ENCODE measurements at regions not wholly inside any gene's neighbourhood (a gene's known extent, or its start where the extent isn't known, plus 50 kb on each side); places are given as distances from the start of the nearest gene placed in this dataset.
A peak's percentile ranks its signal among the peaks of the same experiment; 100 is the strongest.
"Not testable (repeated sequence)": the region's sequence is repeated elsewhere in the genome, so short reads cannot be mapped to it uniquely, and the experiment has no call there.

- no peak for DNase-seq
Measured at GRCh38 chr4:111435986-111436744, 709.1 kb upstream of the FAM241A start.

- no peak for DNase-seq
Measured at GRCh38 chr4:111441687-111442086, 703.6 kb upstream of the FAM241A start.

- DNase-seq, result not testable (repeated sequence)
Measured at GRCh38 chr4:111444836-111445235, 700.4 kb upstream of the FAM241A start.

- DNase-seq, result no peak
Measured at GRCh38 chr4:111449657-111450056, 695.6 kb upstream of the FAM241A start.

- no peak for DNase-seq
Measured at GRCh38 chr4:111450867-111451266, 694.4 kb upstream of the FAM241A start.

- no peak for DNase-seq
Measured at GRCh38 chr4:111453216-111453615, 692.0 kb upstream of the FAM241A start.

GRCh38 chr4:111454961-111455360 lies 690.3 kb upstream of the FAM241A start:
- no peak for DNase-seq

- DNase-seq, result no peak
Measured at GRCh38 chr4:111464251-111465045, 680.8 kb upstream of the FAM241A start.

- no peak for DNase-seq
Measured at GRCh38 chr4:111466811-111467604, 678.2 kb upstream of the FAM241A start.

- DNase-seq, result peak; percentile 10 to 15
Measured at GRCh38 chr4:111475001-111475400, 670.3 kb upstream of the FAM241A start.

GRCh38 chr4:111475666-111476065 lies 669.6 kb upstream of the FAM241A start:
- DNase-seq, result no peak

- no peak for DNase-seq
Measured at GRCh38 chr4:111480510-111480909, 664.7 kb upstream of the FAM241A start.

- no peak for DNase-seq
Measured at GRCh38 chr4:111483375-111484169, 661.7 kb upstream of the FAM241A start.

- no peak for DNase-seq
Measured at GRCh38 chr4:111492496-111492895, 652.8 kb upstream of the FAM241A start.

GRCh38 chr4:111494471-111494870 lies 650.8 kb upstream of the FAM241A start:
- no peak for DNase-seq

GRCh38 chr4:111494971-111495370 lies 650.3 kb upstream of the FAM241A start:
- no peak for DNase-seq

GRCh38 chr4:111499291-111499690 lies 646.0 kb upstream of the FAM241A start:
- DNase-seq, result no peak

GRCh38 chr4:111499706-111500105 lies 645.5 kb upstream of the FAM241A start:
- DNase-seq, result no peak

- no peak for DNase-seq
Measured at GRCh38 chr4:111500858-111501257, 644.4 kb upstream of the FAM241A start.

GRCh38 chr4:111501946-111502345 lies 643.3 kb upstream of the FAM241A start:
- DNase-seq, result no peak

- no peak for DNase-seq
Measured at GRCh38 chr4:111502626-111503025, 642.6 kb upstream of the FAM241A start.

- DNase-seq, result no peak
Measured at GRCh38 chr4:111506706-111507105, 638.5 kb upstream of the FAM241A start.

All from hippocampal formation (tissue), 2 donors.